Activated CD4-positive, alpha-beta memory T cell treated with anti-CD3 and anti-CD28 coated beads for 36 hours (primary cell): ENCODE measurements at regions not wholly inside any gene's neighbourhood (a gene's known extent, or its start where the extent isn't known, plus 50 kb on each side); places are given as distances from the start of the nearest gene placed in this dataset.
"Not testable (repeated sequence)": the region's sequence is repeated elsewhere in the genome, so short reads cannot be mapped to it uniquely, and the experiment has no call there.

Source experiments
- CTCF ChIA-PET: fragments of 350-600 bp; sonication (Branson Sonifier 250); formaldehyde crosslinking; loops from one replicate; lab custom pipeline; 2021; ENCODE audit warnings: antibody characterized with exemption, inconsistent platforms; lab: Charles Lee
- POLR2A ChIA-PET: fragments of 350-600 bp; sonication (Branson Sonifier 250); formaldehyde crosslinking; loops from one replicate; lab custom pipeline; 2021; ENCODE audit warnings: antibody characterized with exemption; lab: Charles Lee
- DNase-seq: peaks from one replicate; pipeline ENCODE4 v3.0.0-alpha.2; 2020
- H3K27ac Mint-ChIP-seq: one replicate; pipeline ENCODE4 v1.8.0; 2021; ENCODE audit warnings: mixed read lengths
- H3K27me3 Mint-ChIP-seq: one replicate; pipeline ENCODE4 v1.8.0; 2021; ENCODE audit warnings: mixed read lengths
- H3K36me3 Mint-ChIP-seq: one replicate; pipeline ENCODE4 v1.8.0; 2021; ENCODE audit warnings: mixed read lengths
- H3K4me1 Mint-ChIP-seq: one replicate; pipeline ENCODE4 v1.8.0; 2021; ENCODE audit warnings: low read depth, mixed read lengths
- H3K4me3 Mint-ChIP-seq: one replicate; pipeline ENCODE4 v1.8.0; 2021; ENCODE audit warnings: mild to moderate bottlenecking, mixed read lengths
- H3K9me3 Mint-ChIP-seq: one replicate; pipeline ENCODE4 v1.8.0; 2021; ENCODE audit warnings: mixed read lengths
- intact Hi-C: fragments of 100-400 bp; cut with micrococcal nuclease; formaldehyde crosslinking; loops from one replicate; pipeline ENCODE4 v1.15.1; 2023

DNA sequence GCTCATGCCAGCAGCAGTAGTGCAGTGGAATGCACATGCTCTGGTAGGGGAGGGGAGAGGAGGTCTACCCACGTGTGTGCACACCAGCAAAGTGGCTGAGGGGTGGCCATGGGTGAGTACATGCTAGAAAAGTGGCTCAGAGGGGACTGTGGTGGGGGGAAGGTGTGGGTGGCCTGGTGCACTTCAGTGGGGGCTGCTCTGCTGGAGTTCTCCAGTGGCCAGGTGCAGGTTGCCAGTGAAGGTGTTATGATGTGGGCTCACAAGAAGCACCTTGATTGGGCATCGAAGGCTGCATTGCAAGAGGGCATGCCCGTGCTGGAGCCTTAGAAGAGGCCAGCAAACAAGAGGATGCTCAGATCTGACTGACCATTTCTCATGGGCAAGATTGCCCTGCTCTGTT lies 613.6 kb upstream of the PHF14 start:
- DNase-seq = no peak
- ChIA-PET CTCF (no interaction called here), POLR2A (no interaction called here)
- intact Hi-C loops = no loop called here
- Mint-ChIP-seq H3K9me3 (peaks cover 11% of the 10 kb centered on the region), H3K36me3 (no peaks in the 10 kb centered on the region), H3K4me3 (no peak overlapping the region), H3K27me3 (no peaks in the 10 kb centered on the region), H3K27ac (no peak overlapping the region), H3K4me1 (no peaks in the 10 kb centered on the region)

DNA sequence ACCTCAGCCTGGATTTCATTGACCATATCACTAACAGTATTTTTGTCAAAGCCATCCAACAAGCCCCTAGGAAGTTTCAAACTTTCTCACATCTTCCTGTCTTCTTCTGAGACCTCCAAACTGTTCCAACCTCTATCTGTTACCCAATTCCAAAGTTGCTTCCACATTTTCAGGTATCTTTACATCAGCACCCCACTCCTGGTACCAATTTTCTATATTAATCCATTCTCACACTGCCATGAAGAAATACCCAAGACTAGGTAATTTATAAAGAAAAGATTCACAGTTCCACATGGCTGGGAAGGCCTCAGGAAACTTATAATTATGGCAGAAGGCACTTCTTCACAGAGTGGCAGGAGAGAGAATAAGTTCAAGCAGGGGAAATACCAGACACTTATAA lies 571.9 kb upstream of the PHF14 start:
- Mint-ChIP-seq H3K36me3 (no peaks in the 10 kb centered on the region), H3K27me3 (no peaks in the 10 kb centered on the region), H3K9me3 (peaks cover 28% of the 10 kb centered on the region), H3K4me1 (no peaks in the 10 kb centered on the region), H3K27ac (no peak overlapping the region), H3K4me3 (no peak overlapping the region)
- intact Hi-C loops = no loop called here
- POLR2A ChIA-PET = no interaction called here
- CTCF ChIA-PET = no interaction called here
- no peak for DNase-seq

DNA sequence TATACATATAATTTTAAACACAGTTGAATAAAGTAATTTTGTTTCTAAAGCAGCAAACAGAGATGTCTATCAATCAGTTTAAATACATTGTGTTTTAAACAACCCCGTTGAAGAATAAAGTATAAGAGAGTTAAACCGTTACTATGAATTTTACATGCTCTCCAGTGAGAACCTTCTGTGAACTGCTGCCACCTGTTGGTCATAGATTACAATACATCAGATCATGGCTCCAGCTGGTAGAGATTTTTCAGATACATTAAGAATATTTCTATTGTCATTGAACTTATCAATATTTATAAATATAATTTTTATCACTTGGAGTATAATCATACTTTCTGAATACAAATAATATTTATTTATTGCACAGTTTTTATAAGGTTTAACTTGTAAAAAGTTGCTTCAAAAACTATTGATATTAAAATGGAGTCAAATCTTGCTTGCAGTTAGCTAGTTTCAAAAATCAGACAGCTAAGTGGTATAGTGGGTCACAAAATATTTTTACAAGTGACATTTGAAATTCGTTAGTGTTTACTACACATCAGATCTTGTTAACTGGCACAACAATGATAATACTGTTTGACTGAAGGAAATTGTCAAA lies 561.2 kb upstream of the PHF14 start:
- intact Hi-C loops = loop anchor here (5.0 kb wide), 1 partner anchor 1995 kb away; no protein-coding TSS in a partner anchor
- DNase-seq = no peak
- H3K27me3 Mint-ChIP-seq = no peaks in the 10 kb centered on the region
- H3K36me3 Mint-ChIP-seq = no peaks in the 10 kb centered on the region
- no peak overlapping the region for H3K27ac Mint-ChIP-seq
- no peaks in the 10 kb centered on the region for H3K4me1 Mint-ChIP-seq
- H3K9me3 Mint-ChIP-seq = no peaks in the 10 kb centered on the region
- no peak overlapping the region for H3K4me3 Mint-ChIP-seq
- ChIA-PET POLR2A (no interaction called here), CTCF (interaction anchor here (0.9 to 1.4 kb wide), 5 partner anchors 9 to 1994 kb away, joined by 3 to 10 read pairs (median 5); no protein-coding TSS in a partner anchor)

DNA sequence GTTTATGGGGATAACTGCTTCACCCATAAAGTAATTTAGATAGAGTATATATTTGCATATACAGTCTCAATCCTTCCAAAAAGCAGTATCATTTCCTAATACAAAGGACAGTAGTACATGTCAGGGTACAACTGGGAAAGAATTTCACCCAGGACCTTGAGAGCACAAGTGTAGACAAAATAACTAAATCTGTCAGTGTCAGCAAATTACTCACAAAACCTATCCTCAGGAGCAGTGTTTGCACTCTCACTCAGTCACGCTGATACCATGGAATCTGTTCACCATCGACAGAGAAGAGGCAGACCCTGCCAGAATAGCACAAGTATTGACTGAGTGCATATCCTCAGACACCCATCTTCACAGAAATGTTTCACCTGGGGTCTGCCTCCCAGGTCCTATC lies 554.7 kb upstream of the PHF14 start:
- Mint-ChIP-seq H3K27ac (no peak overlapping the region), H3K27me3 (no peaks in the 10 kb centered on the region), H3K9me3 (no peaks in the 10 kb centered on the region), H3K36me3 (no peaks in the 10 kb centered on the region), H3K4me3 (no peak overlapping the region), H3K4me1 (no peaks in the 10 kb centered on the region)
- ChIA-PET POLR2A (no interaction called here), CTCF (no interaction called here)
- no peak for DNase-seq
- intact Hi-C loops = loop anchor here (5.0 kb wide), 1 partner anchor 468 kb away; no protein-coding TSS in a partner anchor

DNA sequence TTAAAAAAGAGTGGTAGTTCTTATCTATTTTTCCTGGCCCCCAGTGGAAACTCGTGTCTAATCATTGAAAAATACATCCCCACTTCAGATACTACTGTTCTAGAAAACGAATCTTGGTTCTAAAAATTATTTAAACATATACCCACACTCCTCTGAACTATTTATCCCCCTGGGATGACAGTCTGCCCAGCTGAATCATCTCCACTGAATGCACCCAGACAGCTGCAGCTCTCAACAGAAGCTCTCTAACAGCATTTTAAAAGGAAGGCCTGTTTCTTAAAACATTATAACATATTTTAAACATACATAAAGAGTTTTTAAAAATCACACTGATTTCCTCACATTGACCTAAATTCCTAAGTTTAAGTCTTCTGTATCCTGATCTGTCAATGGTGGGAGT lies 544.6 kb upstream of the PHF14 start:
- Mint-ChIP-seq H3K9me3 (no peaks in the 10 kb centered on the region), H3K36me3 (no peaks in the 10 kb centered on the region), H3K4me3 (no peak overlapping the region), H3K4me1 (no peaks in the 10 kb centered on the region), H3K27me3 (no peaks in the 10 kb centered on the region), H3K27ac (no peak overlapping the region)
- no peak for DNase-seq
- ChIA-PET CTCF (no interaction called here), POLR2A (no interaction called here)
- intact Hi-C loops = no loop called here

- Mint-ChIP-seq H3K4me1 (no peaks in the 10 kb centered on the region), H3K27me3 (no peaks in the 10 kb centered on the region), H3K36me3 (no peaks in the 10 kb centered on the region), H3K27ac (no peak overlapping the region), H3K9me3 (no peaks in the 10 kb centered on the region), H3K4me3 (no peak overlapping the region)
- ChIA-PET POLR2A (no interaction called here), CTCF (no interaction called here)
- intact Hi-C loops = no loop called here
- no peak for DNase-seq
These were observed 544.2 kb upstream of the PHF14 start for GRCh38 chr7:10429511-10429910.

DNA sequence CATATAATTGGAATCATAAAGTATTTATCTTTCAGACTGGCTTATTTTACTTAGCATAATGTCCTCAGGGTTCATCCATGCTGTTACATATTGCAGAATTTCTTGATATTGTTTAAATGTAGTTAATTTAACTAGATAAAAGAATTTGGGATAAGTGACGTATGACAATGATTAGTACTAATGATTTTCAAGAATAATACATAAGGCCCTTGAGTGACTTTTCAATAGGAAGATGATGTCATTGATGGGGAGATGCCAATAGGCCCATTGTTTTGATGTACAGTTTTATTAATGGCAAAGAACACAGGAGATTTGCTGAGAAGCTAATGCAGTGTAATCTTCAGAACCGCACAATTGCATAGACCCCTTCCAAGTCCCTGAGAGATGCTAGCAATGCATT lies 537.4 kb upstream of the PHF14 start:
- H3K4me1 Mint-ChIP-seq = no peaks in the 10 kb centered on the region
- DNase-seq = no peak
- H3K27ac Mint-ChIP-seq = no peak overlapping the region
- no peaks in the 10 kb centered on the region for H3K9me3 Mint-ChIP-seq
- ChIA-PET CTCF (no interaction called here), POLR2A (no interaction called here)
- intact Hi-C loops = no loop called here
- no peak overlapping the region for H3K4me3 Mint-ChIP-seq
- no peaks in the 10 kb centered on the region for H3K36me3 Mint-ChIP-seq
- H3K27me3 Mint-ChIP-seq = no peaks in the 10 kb centered on the region

DNA sequence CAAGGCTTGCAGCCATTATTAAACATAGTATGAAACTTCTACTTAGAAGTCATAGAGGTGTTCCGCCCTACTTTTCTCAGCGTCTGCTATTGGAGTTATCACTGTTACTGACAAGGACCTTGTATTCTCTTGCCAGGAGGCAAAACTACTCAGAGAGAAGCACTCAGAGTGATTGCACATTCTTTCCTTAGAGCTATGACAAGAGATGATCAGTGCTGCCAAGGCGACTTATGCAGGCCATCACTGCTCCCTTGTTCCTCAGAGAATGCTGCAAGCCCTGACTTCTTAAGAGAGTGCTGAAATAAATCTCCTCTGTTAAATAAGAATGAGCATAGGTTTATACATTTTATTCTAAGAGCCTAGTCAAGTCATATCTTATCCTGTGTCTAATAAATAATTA lies 534.6 kb upstream of the PHF14 start:
- DNase-seq = no peak
- no peaks in the 10 kb centered on the region for H3K36me3 Mint-ChIP-seq
- H3K9me3 Mint-ChIP-seq = peaks cover 4% of the 10 kb centered on the region
- no peaks in the 10 kb centered on the region for H3K4me1 Mint-ChIP-seq
- CTCF ChIA-PET = no interaction called here
- intact Hi-C loops = no loop called here
- POLR2A ChIA-PET = no interaction called here
- H3K27ac Mint-ChIP-seq = no peak overlapping the region
- no peaks in the 10 kb centered on the region for H3K27me3 Mint-ChIP-seq
- H3K4me3 Mint-ChIP-seq = no peak overlapping the region

- no peaks in the 10 kb centered on the region for H3K4me1 Mint-ChIP-seq
- ChIA-PET CTCF (no interaction called here), POLR2A (no interaction called here)
- peaks cover 19% of the 10 kb centered on the region for H3K9me3 Mint-ChIP-seq
- DNase-seq = no peak
- H3K4me3 Mint-ChIP-seq = no peak overlapping the region
- intact Hi-C loops = no loop called here
- H3K36me3 Mint-ChIP-seq = no peaks in the 10 kb centered on the region
- no peak overlapping the region for H3K27ac Mint-ChIP-seq
- no peaks in the 10 kb centered on the region for H3K27me3 Mint-ChIP-seq
These were observed 517.7 kb upstream of the PHF14 start for GRCh38 chr7:10455936-10456335.

- H3K27me3 Mint-ChIP-seq = no peaks in the 10 kb centered on the region
- CTCF ChIA-PET = no interaction called here
- no peak overlapping the region for H3K27ac Mint-ChIP-seq
- H3K9me3 Mint-ChIP-seq = peaks cover 6% of the 10 kb centered on the region
- H3K36me3 Mint-ChIP-seq = no peaks in the 10 kb centered on the region
- POLR2A ChIA-PET = no interaction called here
- H3K4me1 Mint-ChIP-seq = no peaks in the 10 kb centered on the region
- intact Hi-C loops = no loop called here
- DNase-seq = no peak
- no peak overlapping the region for H3K4me3 Mint-ChIP-seq
These were observed 513.2 kb upstream of the PHF14 start for GRCh38 chr7:10460474-10460873.

GRCh38 chr7:10463701-10464100 lies 510.0 kb upstream of the PHF14 start:
- H3K4me3 Mint-ChIP-seq = no peak overlapping the region
- CTCF ChIA-PET = no interaction called here
- H3K4me1 Mint-ChIP-seq = no peaks in the 10 kb centered on the region
- H3K36me3 Mint-ChIP-seq = no peaks in the 10 kb centered on the region
- intact Hi-C loops = no loop called here
- DNase-seq = no peak
- POLR2A ChIA-PET = no interaction called here
- H3K27me3 Mint-ChIP-seq = no peaks in the 10 kb centered on the region
- no peak overlapping the region for H3K27ac Mint-ChIP-seq
- H3K9me3 Mint-ChIP-seq = peaks cover 2% of the 10 kb centered on the region

GRCh38 chr7:10465536-10465935 lies 508.1 kb upstream of the PHF14 start:
- H3K36me3 Mint-ChIP-seq, H3K27me3 Mint-ChIP-seq, H3K9me3 Mint-ChIP-seq, H3K4me1 Mint-ChIP-seq, intact Hi-C loops, CTCF ChIA-PET, POLR2A ChIA-PET, DNase-seq, H3K27ac Mint-ChIP-seq, H3K4me3 Mint-ChIP-seq: not testable (repeated sequence)

DNA sequence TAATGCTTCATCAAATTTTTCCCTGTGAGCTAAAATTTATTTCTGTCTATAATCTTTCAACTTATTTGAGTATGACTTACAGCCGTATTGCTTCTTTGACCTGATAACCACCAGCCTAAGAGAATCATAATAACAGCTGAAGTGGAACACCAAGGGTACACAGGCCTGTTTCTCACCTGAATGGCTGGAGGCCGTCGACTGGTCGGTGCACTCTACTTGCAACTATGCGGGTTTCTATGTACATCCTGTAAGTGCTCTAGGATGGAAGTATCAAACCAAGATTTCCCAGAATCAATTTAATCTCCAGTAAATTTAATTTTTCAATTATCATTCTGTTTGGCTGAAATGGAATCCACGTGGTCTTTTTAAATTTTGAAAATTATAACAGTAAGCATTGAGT lies 504.8 kb upstream of the PHF14 start:
- H3K36me3 Mint-ChIP-seq = no peaks in the 10 kb centered on the region
- H3K4me1 Mint-ChIP-seq = no peaks in the 10 kb centered on the region
- H3K9me3 Mint-ChIP-seq = no peaks in the 10 kb centered on the region
- ChIA-PET CTCF (no interaction called here), POLR2A (no interaction called here)
- DNase-seq = no peak
- H3K4me3 Mint-ChIP-seq = no peak overlapping the region
- H3K27me3 Mint-ChIP-seq = no peaks in the 10 kb centered on the region
- intact Hi-C loops = no loop called here
- H3K27ac Mint-ChIP-seq = no peak overlapping the region
